Right lobe of liver (tissue), 6 donors: ENCODE measurements at regions not wholly inside any gene's neighbourhood (a gene's known extent, or its start where the extent isn't known, plus 50 kb on each side); places are given as distances from the start of the nearest gene placed in this dataset.

Source experiments
- ATAC-seq, 4 donors: fragments of 200-7000 bp; cut with Tn5 transposase; one replicate each; pipeline ENCODE4 v1.9.1; 2020; ENCODE audit warnings: mild to moderate bottlenecking in 4 of 4, moderate library complexity in 4 of 4
- DNase-seq, 3 donors: peaks; one replicate each; pipeline ENCODE4 v3.0.0-alpha.2; 2020
- H3K27ac ChIP-seq, 3 donors: fragments of 200-600 bp; one replicate each; pipeline ENCODE4 v1.8.0; 2022
- H3K27me3 ChIP-seq, 2 donors: fragments of 200-600 bp; one replicate each; pipeline ENCODE4 v1.8.0; 2022
- H3K36me3 ChIP-seq, 4 donors: fragments of 200-600 bp; sonication (generic) in 1 of 4; one replicate each; pipeline versions ENCODE4 v1.5.1 to v1.8.0; 2017 to 2022; ENCODE audit warnings: control low read depth in 1 of 4
- H3K4me1 ChIP-seq, 4 donors: fragments of 200-600 bp; sonication (generic) in 1 of 4; one replicate each; pipeline versions ENCODE4 v1.5.1 to v1.8.0; 2017 to 2022; ENCODE audit warnings: control low read depth in 1 of 4
- H3K4me3 ChIP-seq, 3 donors: fragments of 200-600 bp; one replicate each; pipeline ENCODE4 v1.8.0; 2022
- H3K9me3 ChIP-seq, 4 donors: fragments of 200-600 bp; sonication (generic) in 1 of 4; one replicate each; pipeline versions ENCODE4 v1.5.1 to v1.8.0; 2017 to 2022; ENCODE audit warnings: control low read depth in 1 of 4
- POLR2A ChIP-seq: fragments of 450-650 bp; IDR thresholded peaks from one replicate; pipeline ENCODE4 v1.6.1; 2017; ENCODE audit warnings: antibody characterized with exemption, mild to moderate bottlenecking
- WGBS: methylation state at CpG from one replicate; pipeline ENCODE4 v1.1.6; 2018; ENCODE audit warnings: low coverage, low lambda C conversion rate; ENCODE audit not compliant: insufficient coverage; ENCODE audit errors: missing lambda C conversion rate; 5-methylcytosine and 5-hydroxymethylcytosine counted together
- intact Hi-C, 2 donors: fragments of 100-400 bp; cut with DNase I; formaldehyde crosslinking; loops; one replicate each; pipeline versions ENCODE4 v1.11.2 to v1.14.1; 2022
- TF ChIP-seq, protein P1 (sequence below), 4 donors: fragments of 200-600 bp in 3 of 4; fragments of 450-650 bp in 1 of 4; IDR thresholded peaks; one replicate each; pipeline versions ENCODE4 v1.5.1 to v1.8.0; 2016 to 2022; ENCODE audit warnings: antibody characterized with exemption in 4 of 4, mild to moderate bottlenecking in 2 of 4
- donor health status: DM: no; HTN: yes; CAD: no.
- donor health status: DM: no; HTN: no; CAD: no.
- donor health status: DM: no; HTN: no; CAD: no.
- donor health status: DM: no; HTN: yes; CAD: no.
- donor health status: DM: no; HTN: yes; CAD: no.

DNA sequence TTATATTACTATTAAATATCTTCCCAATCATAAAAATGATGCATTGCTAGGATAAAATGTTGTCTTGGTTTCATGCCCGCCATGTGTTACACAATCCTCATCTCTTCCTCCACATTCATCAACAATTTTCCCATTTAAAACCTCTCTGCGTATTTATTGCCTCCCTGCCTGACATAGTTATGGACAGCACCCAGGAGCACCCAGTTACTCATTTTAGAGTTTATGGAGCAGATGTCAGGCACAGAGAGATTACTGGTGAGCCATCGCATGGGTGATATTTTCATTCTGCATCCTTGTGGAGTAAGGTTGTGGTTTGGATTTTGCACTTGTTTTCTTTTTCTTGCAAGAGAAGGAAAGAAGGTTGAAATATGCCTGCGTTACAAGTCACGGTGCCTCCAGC, 116.7 kb upstream of the NPAS2 start:
- intact Hi-C loops = no loop called here
- Histone ChIP-seq H3K36me3 (no peaks in the 10 kb centered on the region), H3K4me1 (no peaks in the 10 kb centered on the region), H3K9me3 (no peaks in the 10 kb centered on the region), H3K27ac (no peak overlapping the region), H3K27me3 (no peaks in the 10 kb centered on the region), H3K4me3 (no peak overlapping the region)
- ATAC-seq = no peak
- DNase-seq = no peak
- no peak for TF ChIP-seq POLR2A
- TF ChIP-seq, protein P1, sequence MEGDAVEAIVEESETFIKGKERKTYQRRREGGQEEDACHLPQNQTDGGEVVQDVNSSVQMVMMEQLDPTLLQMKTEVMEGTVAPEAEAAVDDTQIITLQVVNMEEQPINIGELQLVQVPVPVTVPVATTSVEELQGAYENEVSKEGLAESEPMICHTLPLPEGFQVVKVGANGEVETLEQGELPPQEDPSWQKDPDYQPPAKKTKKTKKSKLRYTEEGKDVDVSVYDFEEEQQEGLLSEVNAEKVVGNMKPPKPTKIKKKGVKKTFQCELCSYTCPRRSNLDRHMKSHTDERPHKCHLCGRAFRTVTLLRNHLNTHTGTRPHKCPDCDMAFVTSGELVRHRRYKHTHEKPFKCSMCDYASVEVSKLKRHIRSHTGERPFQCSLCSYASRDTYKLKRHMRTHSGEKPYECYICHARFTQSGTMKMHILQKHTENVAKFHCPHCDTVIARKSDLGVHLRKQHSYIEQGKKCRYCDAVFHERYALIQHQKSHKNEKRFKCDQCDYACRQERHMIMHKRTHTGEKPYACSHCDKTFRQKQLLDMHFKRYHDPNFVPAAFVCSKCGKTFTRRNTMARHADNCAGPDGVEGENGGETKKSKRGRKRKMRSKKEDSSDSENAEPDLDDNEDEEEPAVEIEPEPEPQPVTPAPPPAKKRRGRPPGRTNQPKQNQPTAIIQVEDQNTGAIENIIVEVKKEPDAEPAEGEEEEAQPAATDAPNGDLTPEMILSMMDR (IDR thresholded peaks at IDR 0.05) = no peak
- 73% methylated on average over 5 of the region's 5 CpGs for WGBS

DNA sequence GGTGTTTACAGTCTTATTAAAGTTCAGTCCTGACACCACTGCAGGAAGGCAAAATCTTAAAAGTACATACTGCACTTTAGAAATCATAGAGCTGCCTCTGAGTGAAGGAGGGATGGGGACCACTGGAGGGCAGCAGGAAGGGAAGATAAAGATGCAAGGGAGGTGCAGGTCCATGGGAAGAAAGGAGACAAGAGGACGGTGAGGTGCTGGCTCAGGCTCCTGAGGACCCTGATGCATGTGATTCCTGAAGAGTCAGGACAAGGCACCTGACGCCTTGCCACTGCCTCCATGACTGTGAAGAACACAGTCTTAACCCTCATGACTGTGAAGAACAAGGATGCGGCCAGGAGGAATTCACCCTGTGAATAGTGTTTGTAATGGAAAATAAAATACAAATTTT, 116.2 kb upstream of the NPAS2 start:
- DNase-seq (no peak), ATAC-seq (no peak)
- no peaks in the 10 kb centered on the region for H3K9me3 ChIP-seq
- H3K27ac ChIP-seq = no peak overlapping the region
- intact Hi-C loops = no loop called here
- WGBS = 90% methylated on average over 3 of the region's 3 CpGs
- no peaks in the 10 kb centered on the region for H3K36me3 ChIP-seq
- no peaks in the 10 kb centered on the region for H3K4me1 ChIP-seq
- TF ChIP-seq, protein P1 (IDR thresholded peaks at IDR 0.05) = no peak
- no peak for TF ChIP-seq POLR2A
- H3K4me3 ChIP-seq = no peak overlapping the region
- no peaks in the 10 kb centered on the region for H3K27me3 ChIP-seq

DNA sequence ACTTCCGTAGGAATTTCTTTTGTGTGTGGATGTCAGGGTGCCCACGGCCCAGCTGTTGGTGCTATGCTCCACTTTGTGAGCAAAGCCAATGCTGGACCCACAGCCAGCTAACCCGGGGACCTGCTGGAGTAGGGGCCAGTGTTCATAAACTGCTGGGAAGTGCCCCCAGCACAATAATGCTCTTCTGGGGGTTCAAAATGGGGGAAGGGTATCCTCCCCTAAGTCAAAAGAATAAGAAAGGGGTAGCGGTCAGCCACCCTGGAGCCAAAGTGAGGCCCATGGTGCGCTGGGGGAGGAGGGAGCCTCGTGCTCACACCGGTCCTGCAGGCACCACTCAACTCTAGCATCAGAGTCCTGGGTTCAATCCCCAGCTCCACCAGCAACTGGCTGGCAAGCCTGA, 115.8 kb upstream of the NPAS2 start:
- H3K27me3 ChIP-seq = no peaks in the 10 kb centered on the region
- 73% methylated on average over 4 of the region's 7 CpGs for WGBS
- DNase-seq (no peak), ATAC-seq (no peak)
- intact Hi-C loops = no loop called here
- no peak for TF ChIP-seq POLR2A
- TF ChIP-seq, protein P1 (IDR thresholded peaks at IDR 0.05) = no peak
- no peaks in the 10 kb centered on the region for H3K36me3 ChIP-seq
- H3K9me3 ChIP-seq = no peaks in the 10 kb centered on the region
- no peak overlapping the region for H3K4me3 ChIP-seq
- no peaks in the 10 kb centered on the region for H3K4me1 ChIP-seq
- no peak overlapping the region for H3K27ac ChIP-seq

DNA sequence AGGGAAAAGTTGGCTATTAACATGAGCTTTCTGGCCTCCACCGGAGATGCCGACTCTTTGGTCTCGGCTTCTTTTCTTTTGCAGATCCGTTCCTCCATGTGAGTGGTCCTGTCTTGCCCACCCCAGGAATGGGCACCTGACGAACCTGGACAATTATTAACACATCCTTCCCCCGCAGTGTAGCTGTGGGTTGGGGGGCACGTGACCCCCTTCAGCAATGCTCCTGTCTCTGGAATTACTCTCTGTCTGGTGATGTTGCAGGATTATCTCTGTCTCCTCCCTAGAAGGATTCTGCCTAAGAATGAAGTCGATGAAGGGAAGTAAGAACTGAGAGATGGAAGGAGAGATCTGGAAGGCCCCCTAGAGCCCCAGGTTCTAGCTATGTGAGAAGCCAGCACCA, 115.2 kb upstream of the NPAS2 start:
- TF ChIP-seq, protein P1 (IDR thresholded peaks at IDR 0.05) = no peak
- TF ChIP-seq POLR2A = no peak
- Histone ChIP-seq H3K9me3 (no peaks in the 10 kb centered on the region), H3K27ac (no peak overlapping the region), H3K4me3 (no peak overlapping the region), H3K27me3 (no peaks in the 10 kb centered on the region), H3K4me1 (no peaks in the 10 kb centered on the region), H3K36me3 (no peaks in the 10 kb centered on the region)
- intact Hi-C loops = no loop called here
- WGBS = 44% methylated on average over 2 of the region's 8 CpGs
- DNase-seq = no peak
- ATAC-seq = no peak
